ENCODE measurements at regions not wholly inside any gene's neighbourhood (a gene's known extent, or its start where the extent isn't known, plus 50 kb on each side); places are given as distances from the start of the nearest gene placed in this dataset.

DNA sequence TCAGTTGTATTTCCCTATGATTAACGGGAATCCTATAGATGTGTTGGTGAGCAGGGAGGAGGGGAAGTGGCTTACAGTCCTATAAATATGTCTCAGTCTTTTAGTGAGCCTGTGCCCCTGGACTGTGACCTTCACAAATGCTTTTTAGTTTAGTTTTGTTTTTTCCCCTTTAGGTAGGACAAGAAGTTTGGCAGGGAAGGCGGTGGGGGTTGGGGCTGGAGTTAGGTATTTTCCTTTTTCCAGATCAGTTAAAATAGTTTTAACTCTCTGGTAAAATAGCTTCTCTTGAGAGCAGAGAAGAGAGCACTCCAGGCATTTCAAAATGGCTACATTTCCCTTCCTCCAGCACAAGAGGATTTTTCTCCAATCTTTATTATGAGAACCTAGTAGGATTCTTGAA is 272.1 kb downstream of the SPATA31D1 start:
- DNase-seq (ENCODE audit: missing footprints) = no peak
- intact Hi-C loops (cut with DNase I) = no loop called here
- ATAC-seq = no peak

DNA sequence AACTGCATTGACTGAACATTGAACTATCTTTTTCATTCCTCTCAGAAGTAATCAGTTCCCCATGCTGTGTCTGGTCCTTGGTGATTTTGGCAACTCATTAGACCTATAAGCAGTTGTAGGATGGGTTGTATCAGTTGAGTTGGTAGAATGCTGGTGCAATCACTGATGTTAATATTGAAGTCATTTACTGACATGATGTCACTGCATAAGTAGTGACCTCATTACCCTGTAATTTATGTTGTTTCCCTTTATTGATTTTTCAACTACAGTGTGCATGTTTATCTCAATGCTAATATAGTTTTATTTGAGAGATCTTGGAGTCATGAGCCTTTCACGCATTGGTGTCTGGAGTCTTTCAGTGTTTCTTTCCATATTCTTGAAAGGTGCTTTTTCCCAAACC is 275.0 kb downstream of the SPATA31D1 start:
- intact Hi-C loops (cut with DNase I) = no loop called here
- DNase-seq (ENCODE audit: missing footprints) (no peak), ATAC-seq (no peak)

DNA sequence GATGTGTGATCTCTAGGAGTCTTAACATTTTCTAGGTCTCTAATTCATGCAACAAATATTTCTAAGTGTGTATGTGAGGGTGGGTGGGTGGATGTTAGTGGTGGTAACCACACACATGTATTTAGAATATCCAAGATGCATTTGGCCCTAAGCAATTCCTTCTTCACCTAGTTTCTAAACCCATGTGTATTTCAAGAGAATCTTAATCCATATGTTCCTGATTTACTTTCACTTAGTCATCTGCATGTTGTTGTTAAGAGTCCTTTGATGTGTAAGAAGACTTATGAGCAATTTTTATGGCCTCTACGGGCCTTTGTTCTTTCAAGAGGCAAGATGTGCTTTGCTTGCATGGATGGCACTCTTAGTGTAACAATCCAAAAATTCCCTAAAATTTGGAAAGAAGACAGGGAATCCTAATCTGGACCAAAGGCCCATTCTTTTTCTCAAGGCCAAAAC is 282.6 kb downstream of the SPATA31D1 start:
- intact Hi-C loops (cut with DNase I) = loop anchor here (10.0 kb wide), 1 partner anchor 64 kb away; no protein-coding TSS in a partner anchor
- ATAC-seq = no peak
- DNase-seq (ENCODE audit: missing footprints) = no peak

DNA sequence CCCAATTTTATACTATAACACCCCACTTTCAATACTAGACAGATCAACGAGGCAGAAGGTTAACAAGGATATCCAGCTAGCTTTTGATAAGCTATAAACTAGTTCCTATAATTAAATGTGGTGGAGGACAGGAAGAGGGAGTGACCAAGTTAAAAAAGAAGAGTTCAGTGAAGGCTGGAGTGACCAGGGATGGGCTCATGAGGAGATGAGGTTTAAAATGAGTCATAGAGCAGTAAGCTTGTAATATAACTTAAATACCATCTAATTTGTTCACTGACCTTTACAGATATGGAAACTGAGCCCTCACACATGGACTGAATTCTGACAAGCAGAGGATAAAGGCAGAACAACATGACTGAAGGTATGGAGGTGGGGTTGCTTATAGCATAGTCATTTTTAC is 284.5 kb downstream of the SPATA31D1 start:
- ATAC-seq (no peak), DNase-seq (ENCODE audit: missing footprints) (no peak)
- intact Hi-C loops (cut with DNase I) = loop anchor here (10.0 kb wide), 1 partner anchor 62 kb away; no protein-coding TSS in a partner anchor

DNA sequence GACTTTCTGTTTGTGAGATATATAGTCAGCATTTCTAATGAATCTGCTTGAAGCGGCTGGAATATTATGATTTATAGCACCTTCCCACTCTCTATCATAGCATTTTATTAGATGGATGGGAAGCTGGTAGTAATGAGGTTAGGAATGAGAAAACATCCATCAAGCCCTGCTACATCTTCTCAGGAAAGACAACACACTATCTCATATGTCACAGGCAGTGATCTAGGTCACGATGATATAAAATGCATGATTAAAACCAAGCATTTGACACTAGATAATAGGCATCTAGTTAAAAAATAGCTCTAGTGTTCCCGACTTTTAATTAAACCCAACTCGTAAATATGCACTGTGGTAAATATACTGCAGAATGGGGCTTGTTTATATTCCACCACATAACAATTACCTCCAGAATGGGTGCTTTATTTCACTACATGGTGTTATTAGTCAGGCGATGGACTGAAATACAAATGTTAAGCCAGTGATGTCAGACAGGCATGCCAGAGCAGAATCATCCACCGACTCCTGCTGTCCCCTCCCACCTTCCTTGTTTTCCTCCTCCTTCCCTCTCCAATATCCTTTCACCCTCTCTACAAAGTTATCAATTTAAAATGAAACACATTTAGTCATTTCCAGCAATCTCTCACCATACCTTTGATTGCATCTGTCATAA is 286.8 kb downstream of the SPATA31D1 start:
- DNase-seq (ENCODE audit: missing footprints) = no peak
- intact Hi-C loops (cut with DNase I) = loop anchor here (10.0 kb wide), 1 partner anchor 59 kb away; no protein-coding TSS in a partner anchor
- no peak for ATAC-seq

DNA sequence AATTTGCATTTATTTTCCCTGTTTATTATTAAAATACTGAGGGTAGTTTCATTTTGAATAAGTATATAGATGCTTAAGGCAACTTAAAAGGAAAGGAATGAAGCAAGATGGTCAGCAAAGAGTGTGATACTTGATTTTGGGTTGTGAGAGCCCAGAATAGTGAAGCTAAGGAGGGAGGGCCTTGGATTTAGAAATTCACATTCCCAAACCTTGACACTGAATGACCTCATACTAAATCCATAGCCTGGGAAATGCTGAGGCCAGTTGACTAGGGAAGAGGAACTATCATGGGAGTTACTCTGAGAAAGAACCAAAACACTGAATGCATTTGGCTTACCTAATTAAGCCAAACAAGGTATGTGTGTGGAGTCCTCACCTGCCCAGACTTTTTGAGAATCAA is 292.5 kb downstream of the SPATA31D1 start:
- DNase-seq (ENCODE audit: missing footprints) (no peak), ATAC-seq (no peak)
- intact Hi-C loops (cut with DNase I) = no loop called here

DNA sequence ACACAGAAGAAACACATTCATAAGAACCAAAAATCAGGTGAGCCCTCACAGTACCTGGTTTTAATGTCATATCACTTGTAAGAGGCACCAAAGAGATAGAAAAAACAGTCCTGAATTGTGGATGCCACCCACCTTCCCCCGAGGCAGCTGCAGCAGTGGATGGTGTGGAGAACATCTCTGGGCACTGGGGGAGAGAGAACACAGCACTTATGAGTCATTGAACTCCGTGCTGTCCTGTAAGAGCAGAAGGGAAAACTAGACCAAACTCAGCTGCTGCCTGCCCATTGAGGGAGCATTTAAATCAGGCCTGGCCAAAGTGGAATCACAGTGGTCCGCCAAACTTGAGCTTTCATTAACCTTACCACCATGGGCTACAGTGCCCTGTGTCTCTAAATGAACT is 296.2 kb downstream of the SPATA31D1 start:
- intact Hi-C loops (cut with DNase I) = no loop called here
- no peak for DNase-seq (ENCODE audit: missing footprints)
- no peak for ATAC-seq

DNA sequence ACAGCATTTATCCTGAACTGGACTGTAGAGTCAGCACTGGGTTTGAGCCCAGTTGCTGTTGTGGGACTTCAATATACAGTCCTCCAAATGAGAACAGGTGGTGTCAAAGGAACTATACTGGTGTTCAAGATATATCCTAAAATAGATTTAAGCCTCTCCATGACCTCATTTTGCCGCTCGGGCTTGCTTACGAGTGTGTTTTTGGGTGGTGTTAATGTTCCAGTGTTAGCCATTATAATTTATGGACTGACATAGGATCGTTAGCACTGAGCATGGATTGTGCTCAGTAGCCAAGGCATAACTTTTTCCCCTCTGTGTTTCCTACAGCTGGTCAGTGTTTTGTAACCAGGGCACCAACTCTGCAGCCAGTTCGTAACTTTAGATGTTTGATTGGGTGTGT is 306.6 kb downstream of the SPATA31D1 start:
- DNase-seq (ENCODE audit: missing footprints) = no peak
- ATAC-seq = no peak
- intact Hi-C loops (cut with DNase I) = no loop called here

DNA sequence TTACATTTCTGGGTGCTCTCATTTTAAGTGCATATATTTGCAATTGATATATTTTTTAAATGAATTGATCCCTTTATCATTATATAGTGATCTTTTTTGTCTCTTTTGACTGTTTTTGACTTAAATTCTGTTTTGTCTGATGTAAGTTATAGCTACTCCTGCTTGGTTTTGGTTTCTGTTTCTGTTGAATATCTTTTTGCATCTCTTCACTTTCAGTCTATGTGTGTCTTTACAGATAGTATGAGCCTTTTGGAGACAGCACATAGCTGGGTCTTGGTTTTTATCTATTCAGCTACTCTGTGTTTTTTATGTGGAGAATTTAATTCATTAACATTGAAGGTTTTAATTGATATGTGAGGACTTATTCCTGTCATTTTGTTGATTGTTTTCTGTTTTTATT is 311.3 kb downstream of the SPATA31D1 start:
- ATAC-seq = no peak
- no peak for DNase-seq (ENCODE audit: missing footprints)
- intact Hi-C loops (cut with DNase I) = no loop called here

DNA sequence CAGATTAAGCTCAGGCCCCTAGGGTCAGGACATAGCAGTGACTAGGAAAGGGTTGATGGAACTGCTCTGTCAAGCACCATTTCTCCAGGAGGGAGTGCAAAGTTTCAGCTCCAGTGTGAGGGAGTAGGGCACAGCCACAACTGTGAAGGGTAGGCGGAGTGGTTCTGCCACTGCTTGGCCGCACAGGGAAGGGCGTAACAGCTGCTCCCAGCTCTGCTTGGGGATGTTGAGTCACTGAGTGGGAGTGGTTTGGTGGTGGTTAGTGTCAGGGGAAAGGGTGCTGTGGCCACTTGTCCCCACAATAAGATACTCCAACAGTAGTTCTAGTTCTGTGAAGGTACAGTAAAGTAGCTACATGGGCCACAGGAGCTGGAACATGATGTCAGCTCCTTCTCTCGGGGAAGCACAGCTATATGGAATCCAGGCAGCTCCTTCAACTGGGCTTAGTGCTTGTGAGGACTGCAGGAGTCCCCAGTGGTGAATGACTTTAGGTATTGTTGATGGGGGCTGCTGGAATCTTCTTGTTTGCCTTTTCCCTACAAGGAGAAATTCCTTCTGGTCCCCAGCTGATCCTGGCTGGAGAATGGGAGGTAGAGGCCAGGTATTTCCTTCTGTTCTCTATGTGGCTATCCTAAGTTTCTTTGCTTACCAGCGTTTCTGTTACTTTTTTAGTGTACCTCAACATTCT is 314.5 kb downstream of the SPATA31D1 start:
- no peak for DNase-seq (ENCODE audit: missing footprints)

DNA sequence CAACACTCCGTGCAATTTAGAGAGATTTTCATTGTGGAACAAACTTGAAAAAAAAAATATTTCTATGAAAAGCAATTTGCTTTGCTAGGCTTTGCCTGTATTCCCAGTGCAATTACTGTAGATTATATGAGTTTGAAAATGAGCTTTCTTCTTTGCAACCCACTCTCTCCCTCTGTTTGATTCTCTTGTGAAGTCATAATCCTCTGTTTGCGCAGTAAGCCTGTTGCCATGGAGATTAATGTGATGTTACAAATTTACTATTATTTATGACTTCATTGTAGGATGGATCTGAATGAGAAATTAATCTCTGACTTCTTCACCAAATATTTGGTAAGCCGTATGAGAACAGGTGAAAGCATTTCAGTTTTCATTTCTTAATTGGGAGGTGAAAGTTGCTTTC is 320.3 kb downstream of the SPATA31D1 start:
- intact Hi-C loops (cut with DNase I) = no loop called here
- no peak for DNase-seq (ENCODE audit: missing footprints)
- no peak for ATAC-seq

More for the DNA sequence above, 314.5 kb downstream of the SPATA31D1 start:
- no peak for ATAC-seq
- intact Hi-C loops (cut with DNase I) = no loop called here

DNA sequence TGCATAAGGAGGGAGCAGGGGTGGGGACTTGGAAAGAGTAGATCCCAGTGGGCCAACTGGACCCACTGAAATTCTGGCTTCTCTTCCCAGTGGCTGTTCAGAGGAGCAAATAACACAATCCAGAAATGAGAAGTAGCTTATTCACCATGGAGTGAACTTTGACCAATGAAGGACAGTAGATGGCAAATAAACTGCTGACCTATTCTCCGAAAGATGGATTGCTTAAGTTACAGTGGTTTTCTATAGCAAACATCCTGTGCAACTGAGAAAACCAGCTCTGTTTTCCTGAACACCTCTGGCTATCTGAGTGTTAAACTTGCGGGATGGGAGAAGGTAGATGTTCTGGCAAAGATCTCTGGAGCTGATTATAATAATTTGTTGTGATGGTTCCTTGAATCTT is 325.1 kb downstream of the SPATA31D1 start:
- ATAC-seq = no peak
- no peak for DNase-seq (ENCODE audit: missing footprints)
- intact Hi-C loops (cut with DNase I) = no loop called here

DNA sequence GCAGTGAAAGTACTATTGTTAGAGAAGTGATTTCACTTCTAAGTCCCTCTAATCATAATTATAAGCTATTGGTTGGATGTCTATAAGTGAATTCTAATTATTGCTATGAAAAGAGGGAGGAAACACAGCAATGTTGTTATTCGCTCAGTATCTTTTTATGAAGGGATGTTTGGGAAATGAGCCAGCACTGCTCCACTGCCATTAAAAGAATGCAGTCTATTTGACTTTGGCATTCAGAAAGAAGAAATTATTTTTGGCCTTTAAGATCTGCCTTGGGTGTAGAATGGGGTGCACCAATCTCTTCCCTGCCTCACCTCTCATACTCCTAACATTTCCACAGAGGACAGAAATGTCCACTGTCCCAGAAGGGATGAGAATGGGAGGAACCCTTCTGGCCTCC is 332.0 kb downstream of the SPATA31D1 start:
- DNase-seq (ENCODE audit: missing footprints) = no peak
- ATAC-seq = no peak
- intact Hi-C loops (cut with DNase I) = no loop called here

DNA sequence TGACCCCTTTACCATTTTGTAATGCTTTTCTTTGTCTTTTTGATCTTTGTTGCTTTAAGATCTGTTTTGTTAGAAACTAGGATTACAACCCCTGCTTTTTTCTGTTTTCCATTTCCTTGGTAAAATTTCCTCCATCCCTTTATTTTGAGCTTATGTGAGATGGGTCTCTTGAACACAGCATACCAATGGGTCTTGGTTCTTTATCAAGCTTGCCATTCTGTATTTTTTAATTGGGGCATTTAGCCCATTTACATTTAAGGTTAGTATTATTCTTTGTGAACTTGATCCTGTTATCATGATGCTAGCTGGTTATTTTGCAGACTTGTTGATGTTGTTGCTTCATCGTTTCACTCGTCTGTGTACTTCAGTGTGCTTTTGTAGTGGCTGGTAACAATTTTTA is 337.3 kb downstream of the SPATA31D1 start:
- intact Hi-C loops (cut with DNase I) = no loop called here
- ATAC-seq (no peak), DNase-seq (ENCODE audit: missing footprints) (no peak)

DNA sequence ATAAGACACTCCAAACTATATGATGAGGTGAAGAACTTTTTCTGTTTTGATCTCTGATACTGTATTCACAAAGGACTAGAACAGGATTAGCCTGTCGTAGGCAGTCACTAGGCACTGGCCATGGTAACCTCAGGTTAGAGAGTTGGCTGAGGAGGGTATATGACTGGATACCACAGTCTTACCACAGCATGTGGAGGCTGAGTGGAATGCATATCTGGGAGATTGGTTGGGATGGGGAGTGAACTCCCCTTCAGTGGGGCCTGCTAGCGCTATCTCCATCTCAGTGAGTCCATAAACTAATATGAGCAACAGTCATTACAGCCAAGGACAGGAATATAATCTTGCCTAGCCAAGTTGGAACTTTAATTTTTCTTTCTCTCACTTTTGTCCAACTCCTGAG is 339.1 kb downstream of the SPATA31D1 start:
- ATAC-seq (no peak), DNase-seq (ENCODE audit: missing footprints) (no peak)
- intact Hi-C loops (cut with DNase I) = no loop called here

DNA sequence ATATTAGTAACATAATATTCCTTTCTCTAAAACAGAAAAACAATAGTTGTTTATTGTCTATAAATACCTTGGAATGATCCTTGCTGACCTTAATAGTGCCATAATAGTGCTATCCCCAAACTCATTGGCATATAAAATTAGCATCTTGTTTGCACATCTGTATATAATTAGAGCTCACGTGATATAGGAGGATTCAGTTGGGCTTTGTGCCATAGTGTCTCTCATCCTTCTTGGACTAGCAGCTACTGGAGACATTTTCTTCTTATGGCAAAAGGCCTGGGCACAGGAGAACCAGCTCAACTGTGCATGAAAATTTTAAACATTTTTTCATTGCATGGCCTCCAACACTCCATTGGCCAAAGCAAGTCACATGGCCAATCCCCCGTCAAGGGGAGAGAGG is 342.5 kb downstream of the SPATA31D1 start:
- ATAC-seq = no peak
- no peak for DNase-seq (ENCODE audit: missing footprints)
- intact Hi-C loops (cut with DNase I) = loop anchor here (10.0 kb wide), 1 partner anchor 56 kb away; no protein-coding TSS in a partner anchor

DNA sequence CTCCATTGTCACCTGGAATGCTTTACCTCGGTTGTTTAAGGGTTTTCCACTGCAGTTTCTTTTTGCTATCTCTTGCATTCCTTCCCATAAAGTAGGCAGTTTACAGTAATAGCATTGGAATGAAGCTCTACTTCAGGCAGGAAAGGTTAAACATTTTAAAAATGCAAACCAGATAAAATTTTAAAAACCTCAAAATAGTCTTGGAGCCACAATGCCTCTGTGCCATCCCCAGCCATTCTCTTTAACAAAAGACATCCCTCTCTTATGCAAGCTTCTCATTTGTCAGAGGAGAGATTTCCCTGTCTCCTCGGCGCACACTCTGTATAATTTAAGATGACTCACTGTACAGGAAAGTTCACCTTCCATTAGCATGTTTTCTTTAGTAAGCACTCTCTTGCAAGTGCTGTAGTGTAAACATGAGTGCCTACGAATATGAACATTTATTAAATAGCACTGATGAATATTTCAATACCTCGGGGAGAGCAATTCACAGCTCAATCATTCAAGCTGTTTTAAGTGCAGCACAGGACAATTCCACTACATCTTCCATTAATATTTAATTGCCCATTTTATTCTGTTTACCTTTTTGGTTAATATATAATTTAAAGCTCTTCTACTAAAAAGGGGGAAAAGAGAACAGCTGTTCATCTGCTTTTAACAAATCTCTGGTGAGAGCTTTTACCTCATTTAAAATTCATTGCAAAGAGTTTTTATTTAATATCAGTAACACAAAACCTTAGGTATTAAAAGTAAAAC is 343.6 kb downstream of the SPATA31D1 start:
- ATAC-seq = no peak
- intact Hi-C loops (cut with DNase I) = loop anchor here (10.0 kb wide), 1 partner anchor 57 kb away; no protein-coding TSS in a partner anchor
- DNase-seq (ENCODE audit: missing footprints) = no peak

DNA sequence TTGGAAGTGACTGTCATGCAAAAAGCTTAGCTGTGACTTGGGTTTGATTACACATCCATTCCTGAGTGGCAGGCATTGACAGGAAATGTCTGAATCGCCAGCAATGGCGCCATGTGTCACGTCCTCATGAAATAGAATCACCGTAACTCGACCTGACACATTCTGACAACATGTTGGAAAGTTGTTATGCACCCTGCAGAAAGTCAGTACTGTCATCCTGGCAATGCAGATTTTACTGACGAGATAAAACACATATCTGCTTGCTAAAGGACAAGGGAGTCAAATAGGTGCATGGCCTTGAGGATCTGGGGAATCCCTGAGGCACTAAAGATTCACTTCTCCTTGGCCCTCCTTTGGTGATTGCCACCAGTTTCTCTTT is 344.2 kb downstream of the SPATA31D1 start:
- no peak for ATAC-seq
- no peak for DNase-seq (ENCODE audit: missing footprints)
- intact Hi-C loops (cut with DNase I) = loop anchor here (10.0 kb wide), 1 partner anchor 58 kb away; no protein-coding TSS in a partner anchor

DNA sequence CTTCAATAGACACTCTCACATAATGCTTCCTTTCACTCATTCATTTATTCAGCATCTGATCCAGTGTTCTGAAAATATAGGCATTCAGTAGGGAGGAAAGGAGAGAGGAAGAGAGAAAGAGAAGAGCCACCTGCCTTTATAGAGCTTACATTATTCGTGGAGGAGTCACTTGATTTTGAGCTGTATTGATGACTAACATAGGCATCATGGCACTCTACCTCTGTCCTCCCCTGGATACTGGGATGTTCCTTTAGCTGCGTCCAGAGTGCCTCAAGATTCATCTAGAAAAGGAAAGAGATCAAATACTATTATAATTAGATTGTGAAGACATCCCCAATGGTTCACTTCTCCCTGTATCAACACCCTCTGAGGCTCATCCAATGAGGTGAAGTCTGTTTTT is 345.1 kb downstream of the SPATA31D1 start:
- DNase-seq (ENCODE audit: missing footprints) = no peak
- no peak for ATAC-seq
- intact Hi-C loops (cut with DNase I) = loop anchor here (10.0 kb wide), 1 partner anchor 59 kb away; no protein-coding TSS in a partner anchor

DNA sequence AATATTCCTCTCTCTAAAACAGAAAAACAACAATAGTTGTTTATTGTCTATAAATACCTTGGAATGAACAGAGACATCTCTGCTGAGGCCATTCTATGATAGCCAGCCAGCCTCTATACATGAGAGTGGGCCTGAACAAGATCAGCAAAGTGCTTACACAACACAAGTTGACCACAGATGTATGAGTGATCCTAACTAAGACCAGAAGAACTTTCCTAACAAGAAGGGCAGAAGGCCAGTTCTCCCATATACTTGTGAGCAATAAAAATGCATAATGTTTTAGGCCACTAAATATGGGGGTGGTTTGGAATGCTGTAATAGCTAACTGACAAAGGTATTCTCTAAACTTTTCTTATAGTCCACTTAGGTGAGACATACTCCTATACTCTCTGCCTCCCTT is 345.7 kb downstream of the SPATA31D1 start:
- no peak for ATAC-seq
- intact Hi-C loops (cut with DNase I) = loop anchor here (10.0 kb wide), 1 partner anchor 59 kb away; no protein-coding TSS in a partner anchor

More for the DNA sequence above, 345.7 kb downstream of the SPATA31D1 start:
- DNase-seq (ENCODE audit: missing footprints) = no peak
